ENCODE measurements at regions not wholly inside any gene's neighbourhood (a gene's known extent, or its start where the extent isn't known, plus 50 kb on each side); places are given as distances from the start of the nearest gene placed in this dataset.

- TF ChIP-seq ZKSCAN8 (CRISPR knock-in tag; IDR thresholded peaks at IDR 0.05; ENCODE audit: borderline replicate concordance) (no peak), ESRRA (CRISPR knock-in tag; IDR thresholded peaks at IDR 0.05; ENCODE audit: low read depth) (no peak), ARID2 (CRISPR knock-in tag; IDR thresholded peaks at IDR 0.05; ENCODE audit: borderline replicate concordance) (no peak), JARID2 (CRISPR knock-in tag; IDR thresholded peaks at IDR 0.05; ENCODE audit: insufficient replicate concordance) (no peak), ZNF547 (CRISPR knock-in tag; IDR thresholded peaks at IDR 0.05) (no peak), CTCF (CRISPR knock-in tag; IDR thresholded peaks at IDR 0.05) (no peak), ZNF224 (CRISPR knock-in tag; IDR thresholded peaks at IDR 0.05) (no peak), IKZF5 (CRISPR knock-in tag; IDR thresholded peaks at IDR 0.05) (no peak), ZNF333 (CRISPR knock-in tag; IDR thresholded peaks at IDR 0.05; ENCODE audit: borderline replicate concordance) (no peak), ZNF431 (CRISPR knock-in tag; IDR thresholded peaks at IDR 0.05; ENCODE audit: borderline replicate concordance, low read depth) (no peak), NCOA5 (CRISPR knock-in tag; IDR thresholded peaks at IDR 0.05) (no peak), CEBPB (IDR thresholded peaks at IDR 0.05; ENCODE audit: borderline replicate concordance, low read depth, low read length) (no peak), REPIN1 (CRISPR knock-in tag; IDR thresholded peaks at IDR 0.05; ENCODE audit: borderline replicate concordance, low read depth) (no peak)
Measured at GRCh38 chr16:47979616-47980182, 176.1 kb downstream of the ABCC12 start.
